NCI-H2081 (cell line): ENCODE measurements at regions not wholly inside any gene's neighbourhood (a gene's known extent, or its start where the extent isn't known, plus 50 kb on each side); places are given as distances from the start of the nearest gene placed in this dataset.
"Not testable (repeated sequence)": the region's sequence is repeated elsewhere in the genome, so short reads cannot be mapped to it uniquely, and the experiment has no call there.

Experiments
- DNase-seq, 2 experiments: peaks; one replicate each; lab custom pipeline; 2025; lab: John Stamatoyannopoulos, UW

DNA sequence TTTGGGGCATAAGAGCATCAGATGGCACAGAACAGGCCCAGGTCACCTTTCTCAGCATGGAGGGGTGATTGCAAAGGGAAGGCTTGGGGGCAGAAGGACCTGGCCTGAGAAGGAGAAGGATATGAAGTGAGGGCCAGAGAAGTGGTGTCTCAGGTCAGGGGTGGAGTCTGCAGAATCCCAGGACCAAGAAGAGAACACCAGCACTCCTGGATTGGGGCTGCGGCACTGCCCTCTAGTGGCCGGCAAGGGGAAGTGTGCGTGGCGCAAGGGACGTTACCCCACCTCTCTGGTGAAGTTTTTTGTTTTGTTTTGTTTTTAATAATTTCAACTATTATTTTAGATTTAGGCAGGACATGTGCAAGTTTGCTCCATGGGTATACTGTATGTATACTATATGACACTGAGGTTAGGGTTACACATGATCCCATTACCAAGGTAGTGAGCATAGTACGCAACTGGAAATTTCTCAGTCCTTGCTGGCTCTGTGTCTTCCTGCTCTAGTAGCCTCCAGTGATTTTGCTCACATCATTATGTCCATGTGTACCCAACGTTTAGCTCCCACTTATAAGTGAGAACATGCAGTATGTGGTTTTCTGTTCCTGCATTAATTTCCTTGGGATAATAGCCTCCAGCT, 1548.6 kb downstream of the EFNA5 start:
- DNase-seq: no peak

DNA sequence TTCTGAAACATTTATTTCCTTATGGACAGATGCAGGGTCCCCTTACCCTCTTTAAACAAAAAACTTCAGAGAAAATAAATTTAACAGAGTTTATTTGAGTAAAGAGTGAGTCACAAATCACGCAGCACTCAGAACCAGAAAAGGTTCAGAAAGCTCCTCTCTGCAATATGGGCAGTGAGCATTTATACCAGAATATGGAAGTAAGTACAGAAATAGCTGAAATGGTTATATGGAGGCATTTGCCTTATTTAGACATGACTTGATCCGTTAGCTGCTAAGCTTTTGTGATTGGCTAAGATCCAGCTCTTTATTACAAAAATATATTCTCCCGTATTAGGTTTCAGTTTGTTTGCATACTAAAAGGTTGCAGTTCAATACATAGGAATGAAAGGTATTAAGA, 1554.1 kb downstream of the EFNA5 start:
- DNase-seq: no peak

DNA sequence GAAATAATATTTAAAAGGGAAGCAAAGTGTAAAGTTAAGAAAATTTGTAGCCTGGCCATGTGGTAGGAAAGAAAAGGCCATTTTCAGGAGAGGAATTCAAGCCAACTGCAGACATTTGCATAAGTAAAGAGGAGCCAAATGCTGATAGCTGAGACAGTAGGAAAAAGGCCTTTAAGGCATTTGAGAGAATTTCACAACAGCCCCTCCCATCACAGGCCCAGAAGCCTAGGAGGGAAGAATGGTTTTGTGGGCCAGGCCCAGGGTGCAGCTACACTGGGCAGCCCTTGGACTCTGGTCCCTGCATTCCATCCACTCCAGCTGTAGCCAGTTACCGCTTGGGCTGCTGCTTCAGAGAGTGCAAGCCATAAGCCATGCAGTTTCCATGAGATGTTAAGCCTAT, 1556.8 kb downstream of the EFNA5 start:
- no peak for DNase-seq

DNA sequence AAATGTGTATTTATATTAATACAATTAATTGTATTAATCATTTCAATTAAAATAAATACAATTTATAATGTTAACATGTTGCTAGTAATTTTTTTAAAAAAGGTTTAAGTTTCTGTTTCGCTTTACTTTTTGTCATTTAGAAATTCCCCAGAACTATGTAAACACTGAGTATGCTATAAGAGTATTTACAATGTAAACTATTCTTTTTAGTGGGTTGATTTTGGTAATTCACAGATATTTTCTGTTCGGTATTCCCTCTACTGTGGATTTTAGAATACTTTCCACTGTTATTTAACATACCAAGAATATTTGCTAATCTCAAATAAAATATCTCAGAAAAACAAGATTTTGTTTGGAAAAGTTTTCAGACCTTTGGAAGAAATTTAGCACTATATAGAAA, 1564.4 kb downstream of the EFNA5 start:
- no peak for DNase-seq

DNA sequence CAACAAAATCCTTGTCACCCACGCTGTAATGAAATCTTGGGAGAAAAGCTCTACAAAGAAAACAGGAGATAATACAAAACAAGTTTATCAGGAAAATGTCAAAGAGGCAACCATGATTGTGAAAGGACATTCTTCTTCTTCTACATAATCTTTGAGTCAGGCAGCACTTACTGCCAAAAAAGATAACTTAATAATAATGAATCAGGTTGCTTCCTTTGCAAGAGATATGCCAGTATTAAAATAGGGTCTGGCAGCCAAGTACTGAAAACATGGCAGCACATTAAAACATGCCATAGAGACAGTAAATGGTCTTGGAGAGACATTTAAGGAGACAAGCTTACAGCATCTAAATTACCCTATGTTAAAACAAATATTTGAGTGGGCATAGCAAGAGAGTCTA, 1573.4 kb downstream of the EFNA5 start:
- peak in 1 of 2 experiments; percentile 11 for DNase-seq

DNA sequence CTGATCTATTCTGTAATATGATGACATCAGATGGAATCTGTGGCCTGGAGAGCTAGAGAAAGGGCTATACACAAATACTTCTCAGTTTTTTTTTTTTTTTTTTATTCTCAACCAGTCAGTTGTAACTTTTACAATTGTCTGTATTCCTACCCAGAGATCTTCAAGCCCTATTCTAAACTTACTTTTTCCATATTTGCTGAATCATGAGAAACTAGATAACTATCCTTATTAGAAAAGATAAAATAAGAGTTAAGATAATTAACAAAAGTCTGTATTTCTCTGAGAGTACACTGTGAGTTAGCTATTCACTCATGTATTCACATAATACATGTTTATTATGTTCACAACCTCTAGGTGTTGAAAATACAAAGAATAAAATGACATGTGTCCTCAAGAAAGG, 1575.9 kb downstream of the EFNA5 start:
- DNase-seq: no peak

DNA sequence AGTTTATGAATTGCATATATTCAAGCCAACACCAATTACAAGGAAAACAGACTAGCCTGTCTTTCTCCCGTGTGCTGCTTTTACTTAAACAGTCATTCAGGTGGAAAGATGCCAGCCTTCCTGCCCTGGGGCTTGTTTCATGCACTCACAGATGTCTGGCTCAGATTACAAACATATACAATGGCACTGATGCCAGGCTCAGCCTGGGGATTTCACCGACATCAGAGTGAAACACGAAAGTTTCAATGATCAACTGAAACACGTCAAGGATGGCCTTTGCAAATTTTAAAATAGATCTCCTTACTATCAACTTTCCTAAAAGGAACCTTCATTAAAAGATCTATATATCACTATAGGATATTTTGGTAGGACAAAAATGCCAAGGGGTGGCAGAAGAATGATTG, 1576.5 kb downstream of the EFNA5 start:
- peak; percentile 88 to 96 for DNase-seq

DNA sequence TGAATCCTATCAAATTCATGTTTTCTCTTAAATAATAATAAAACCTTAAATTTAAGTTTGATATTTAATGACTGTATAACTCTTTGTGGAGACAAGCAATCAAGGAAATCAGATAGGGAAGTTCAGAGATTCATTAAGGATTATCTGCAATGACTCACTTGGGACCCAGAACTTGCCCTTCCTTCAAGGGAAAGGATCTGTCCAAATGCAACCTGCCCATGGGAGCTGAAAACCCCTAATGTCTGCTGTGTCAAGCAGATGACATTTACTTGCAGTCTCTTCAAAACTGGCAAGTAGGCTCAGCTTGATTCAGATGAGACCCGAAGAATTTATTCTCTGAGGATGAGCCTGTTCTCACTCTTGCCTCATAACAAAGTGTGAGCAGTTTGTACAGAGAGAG, 1577.6 kb downstream of the EFNA5 start:
- DNase-seq: no peak

DNA sequence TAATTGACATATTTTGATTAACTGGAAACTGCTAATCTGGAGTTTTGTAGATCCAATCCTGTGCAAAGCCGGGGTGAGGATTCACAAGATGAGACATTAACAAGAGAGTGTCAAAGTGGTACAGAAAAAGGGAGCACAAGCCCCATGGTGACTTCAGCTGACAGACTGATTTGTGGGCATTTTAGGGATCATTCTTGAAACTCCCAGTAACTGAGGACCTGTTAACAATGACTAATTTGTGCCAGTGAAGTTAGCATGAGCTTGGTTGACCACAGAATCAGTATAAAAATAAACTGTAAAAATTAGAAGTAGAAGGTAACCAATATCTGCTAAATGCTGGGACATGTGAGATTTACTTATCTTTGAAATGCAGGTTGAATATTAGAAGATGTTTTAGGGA, 1578.3 kb downstream of the EFNA5 start:
- DNase-seq: no peak

DNA sequence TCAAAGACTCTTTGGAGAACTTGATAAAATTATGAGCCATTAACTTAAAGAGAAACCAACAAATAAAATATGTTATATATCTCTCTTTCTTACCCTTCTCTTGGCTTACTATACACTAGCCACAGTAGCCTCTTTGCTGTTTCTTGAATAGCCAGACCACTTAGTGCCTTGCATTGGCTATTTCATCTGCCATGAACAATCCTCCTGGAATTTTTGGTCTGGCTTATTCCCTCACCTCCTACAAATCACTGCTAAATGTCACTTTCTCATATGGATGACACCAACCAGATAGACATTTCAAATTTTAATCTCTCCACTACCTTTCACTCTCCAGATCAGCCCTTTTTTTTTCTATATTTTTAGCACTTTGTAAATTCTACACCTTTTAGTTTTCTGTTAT, 1581.7 kb downstream of the EFNA5 start:
- DNase-seq: no peak

DNA sequence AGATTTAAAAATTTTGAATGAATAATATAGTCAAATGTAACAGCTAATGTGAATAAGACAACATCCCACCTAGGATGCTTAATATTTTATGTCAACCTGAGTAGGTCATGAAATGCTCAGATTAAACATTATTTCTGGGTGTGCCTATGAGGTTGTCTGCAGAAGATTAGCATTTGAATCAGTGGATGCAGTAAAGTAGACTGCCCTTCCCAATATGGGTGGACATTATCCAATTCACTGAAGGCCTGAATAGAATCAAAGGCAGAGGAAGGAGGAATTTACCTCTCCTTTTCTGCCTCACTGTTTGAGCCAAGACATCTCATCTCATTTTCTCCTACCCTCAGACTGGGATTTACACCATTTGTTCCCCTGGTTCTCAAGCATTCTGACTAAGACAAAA, 1582.3 kb downstream of the EFNA5 start:
- DNase-seq: no peak

DNA sequence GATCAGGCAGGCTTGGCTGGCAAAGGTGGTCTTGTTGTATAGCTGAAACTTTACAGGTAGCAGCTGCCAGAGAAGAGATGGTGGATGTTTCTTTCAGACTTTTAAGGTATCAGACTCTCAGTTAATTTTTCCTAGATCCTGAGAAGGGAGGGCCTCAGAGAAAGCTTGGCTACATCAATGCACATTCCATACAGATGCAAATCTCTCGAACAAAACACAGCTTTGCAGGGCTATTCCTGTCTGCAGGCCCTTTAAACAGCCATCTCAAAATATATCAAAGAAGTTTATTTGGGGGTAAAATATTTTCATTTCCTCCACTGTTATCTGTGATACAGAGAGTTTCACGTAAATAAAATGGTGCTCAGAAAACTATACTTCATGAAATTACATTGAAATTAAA, 1584.4 kb downstream of the EFNA5 start:
- DNase-seq: no peak

DNA sequence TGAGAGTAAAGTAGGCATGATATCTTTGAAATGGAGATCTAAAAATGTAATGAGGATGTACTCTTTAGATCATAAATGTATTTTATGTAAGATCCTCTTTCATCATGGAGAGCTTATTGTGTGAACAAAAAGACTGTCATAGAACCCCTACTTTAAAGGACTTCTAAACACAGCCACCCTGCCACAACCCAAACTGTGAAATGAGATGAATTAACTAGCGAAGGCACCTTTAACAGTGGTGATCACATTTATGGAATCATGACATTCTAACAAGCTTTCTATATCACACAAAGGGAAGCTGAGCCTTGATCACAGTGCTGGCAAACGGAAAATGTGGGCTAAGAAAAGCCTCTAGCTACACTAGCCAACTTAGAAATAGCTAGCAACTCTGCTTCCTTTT, 1585.2 kb downstream of the EFNA5 start:
- no peak for DNase-seq

DNA sequence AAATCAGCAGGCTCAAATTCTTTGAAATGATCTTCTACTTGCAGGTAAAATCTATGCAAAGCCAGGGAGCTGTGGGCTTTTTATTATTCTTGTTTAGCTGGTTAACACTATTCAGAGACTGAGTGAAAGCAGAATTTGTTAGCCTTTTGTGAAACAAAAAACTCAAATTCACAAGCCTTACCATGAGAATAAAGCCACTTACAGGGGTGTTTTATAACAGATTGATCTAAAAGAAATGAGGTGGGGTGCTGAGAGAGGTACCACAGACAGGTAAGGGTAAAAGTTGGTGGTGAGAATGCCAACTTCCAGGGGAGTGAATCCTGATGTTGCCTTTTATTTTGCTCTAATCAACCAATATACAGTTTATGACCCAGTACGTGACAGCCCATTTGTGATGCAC, 1585.6 kb downstream of the EFNA5 start:
- DNase-seq: no peak

DNA sequence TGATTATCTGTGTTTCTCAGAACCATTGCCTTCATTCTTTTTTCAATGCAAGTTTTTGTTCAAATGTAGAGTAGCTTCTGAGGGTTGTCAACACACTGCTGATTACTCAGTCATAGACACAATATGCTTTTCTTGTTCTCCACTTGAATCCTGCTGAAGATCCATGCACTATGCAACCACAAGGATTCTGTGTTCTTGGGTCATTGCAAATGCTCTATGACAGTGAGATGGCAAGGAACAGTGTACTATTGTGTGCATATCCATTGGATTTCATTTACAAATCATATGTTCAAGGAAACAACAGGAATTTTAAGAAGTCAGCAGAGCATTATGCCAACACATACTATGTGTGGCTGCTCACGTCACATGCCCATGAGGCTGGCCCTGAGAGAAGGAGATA, 1590.2 kb downstream of the EFNA5 start:
- no peak for DNase-seq

DNA sequence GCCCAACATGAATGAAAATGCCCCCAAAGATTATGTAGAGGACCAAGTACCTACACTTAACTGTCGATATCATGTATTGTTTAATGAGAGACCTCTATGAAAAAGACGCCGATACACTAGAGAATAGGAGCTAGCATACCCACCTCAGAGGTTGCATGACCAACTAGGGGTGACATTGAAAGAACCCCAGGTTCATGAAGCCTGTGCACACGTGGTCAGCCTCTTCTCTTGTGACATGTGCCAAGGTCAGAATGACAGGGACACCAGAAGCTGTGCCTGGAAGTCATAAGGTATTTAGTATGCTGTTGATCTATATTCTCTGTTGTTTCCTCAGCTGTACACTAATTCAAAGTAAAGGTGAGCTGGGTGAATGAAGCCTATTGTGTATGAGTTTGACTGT, 1594.1 kb downstream of the EFNA5 start:
- no peak for DNase-seq

DNA sequence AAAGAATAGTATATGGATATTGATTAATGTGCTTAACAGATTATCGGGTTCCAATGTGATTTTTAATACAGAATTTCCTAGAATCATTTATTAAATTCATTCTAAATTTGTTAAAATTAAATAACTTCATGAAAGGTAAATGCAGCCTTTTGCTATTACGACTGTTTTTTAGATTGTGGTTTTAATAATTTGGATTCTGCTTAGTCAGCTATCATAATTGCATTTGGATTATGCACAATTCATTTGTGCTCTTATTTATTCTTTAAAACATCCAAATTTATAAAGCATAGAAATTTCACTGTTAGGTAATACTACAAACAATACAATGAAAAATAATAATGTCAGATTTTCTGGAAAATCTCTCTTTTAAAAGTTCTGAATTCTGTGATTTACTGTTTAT, 1598.5 kb downstream of the EFNA5 start:
- DNase-seq: no peak

DNA sequence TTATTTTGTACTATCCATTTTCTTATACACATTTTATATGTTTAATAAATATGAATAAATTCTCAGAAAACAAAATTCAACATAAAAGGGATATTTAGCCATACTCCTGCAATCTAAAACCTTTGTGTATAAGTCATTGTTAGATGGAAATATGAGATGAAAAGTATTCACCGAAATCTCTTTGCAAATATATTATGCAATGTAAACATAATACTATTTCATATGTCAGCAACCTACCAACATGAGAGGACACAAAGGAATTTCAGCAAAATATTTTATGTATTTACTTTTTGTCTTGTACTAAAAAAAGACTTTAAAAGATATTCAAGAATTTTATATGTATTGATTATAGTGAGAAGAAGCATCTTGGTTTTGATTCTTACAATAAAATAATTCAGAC, 1623.4 kb downstream of the EFNA5 start:
- DNase-seq: no peak

DNA sequence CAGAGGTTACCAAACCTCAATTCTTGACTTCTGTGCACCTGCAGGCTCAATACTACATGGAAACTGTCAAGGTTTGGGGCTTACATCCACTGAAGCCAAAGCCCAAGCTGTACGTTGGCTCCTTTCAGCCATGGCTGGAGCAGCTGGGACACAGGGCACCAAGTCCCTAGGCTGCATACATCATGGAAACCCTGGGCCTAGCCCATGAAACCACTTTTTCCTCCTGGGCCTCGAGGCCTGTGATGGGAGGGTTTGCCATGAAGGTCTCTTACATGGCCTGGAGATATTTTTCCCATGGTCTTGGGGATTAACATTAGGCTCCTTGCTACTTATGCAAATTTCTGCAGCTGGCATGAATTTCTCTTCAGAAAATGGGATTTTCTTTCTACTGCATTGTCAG, 1638.7 kb downstream of the EFNA5 start:
- not testable (repeated sequence) for DNase-seq

DNA sequence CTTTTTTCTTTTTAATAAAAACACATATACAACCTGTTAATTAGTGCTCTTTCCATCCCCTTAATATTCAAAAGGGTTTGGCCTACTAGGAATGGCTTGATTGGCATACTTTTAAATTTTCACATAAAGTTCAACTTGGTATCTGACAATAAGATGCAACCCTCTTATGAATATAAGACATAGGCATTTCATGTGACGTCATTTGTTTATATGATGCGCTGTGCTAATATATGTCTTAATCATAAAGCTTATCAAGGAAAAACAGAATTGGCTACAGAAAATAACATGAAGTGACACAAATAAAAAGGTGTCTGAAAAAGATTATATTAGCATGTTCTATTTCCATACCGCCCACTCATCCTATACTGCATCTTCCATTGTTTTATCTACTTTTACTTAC, 1642.4 kb downstream of the EFNA5 start:
- no peak for DNase-seq

DNA sequence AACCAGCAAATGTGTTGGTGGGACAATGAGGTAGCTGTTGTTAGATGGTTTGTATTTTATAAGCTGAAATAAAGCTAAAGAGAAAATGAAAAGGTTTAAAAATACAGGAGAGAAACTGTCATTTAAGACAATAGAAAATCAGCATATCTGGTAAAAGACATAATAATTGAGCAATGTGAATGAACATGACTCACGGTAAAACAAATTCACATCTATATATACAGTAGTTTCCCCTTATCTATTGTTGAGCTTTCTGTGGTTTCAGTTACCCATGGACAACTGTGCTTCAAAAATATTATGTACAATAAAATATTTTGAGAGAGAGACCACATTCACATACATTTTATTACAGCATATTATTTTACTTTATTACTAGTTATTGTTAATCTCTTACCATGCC, 1649.8 kb downstream of the EFNA5 start:
- DNase-seq: no peak

DNA sequence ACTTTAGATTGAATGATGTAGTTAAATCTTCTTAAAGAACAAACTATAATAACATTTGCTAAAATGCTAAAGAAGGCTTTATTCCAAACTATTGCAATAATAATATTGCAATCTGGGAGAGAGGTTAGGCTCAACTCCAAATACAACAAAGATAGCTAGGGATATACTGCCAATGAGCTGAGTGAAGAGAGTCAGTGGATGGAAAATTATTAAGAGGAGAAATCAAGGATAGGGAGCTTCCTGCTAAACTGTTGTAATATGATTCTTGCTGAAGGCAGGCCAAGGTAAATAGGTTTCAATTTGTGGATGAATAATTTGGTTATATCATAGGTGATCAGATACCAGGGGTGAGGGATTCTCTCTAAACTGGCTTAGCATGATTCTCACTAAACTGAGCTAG, 1651.5 kb downstream of the EFNA5 start:
- DNase-seq: peak in 1 of 2 experiments; percentile 9

DNA sequence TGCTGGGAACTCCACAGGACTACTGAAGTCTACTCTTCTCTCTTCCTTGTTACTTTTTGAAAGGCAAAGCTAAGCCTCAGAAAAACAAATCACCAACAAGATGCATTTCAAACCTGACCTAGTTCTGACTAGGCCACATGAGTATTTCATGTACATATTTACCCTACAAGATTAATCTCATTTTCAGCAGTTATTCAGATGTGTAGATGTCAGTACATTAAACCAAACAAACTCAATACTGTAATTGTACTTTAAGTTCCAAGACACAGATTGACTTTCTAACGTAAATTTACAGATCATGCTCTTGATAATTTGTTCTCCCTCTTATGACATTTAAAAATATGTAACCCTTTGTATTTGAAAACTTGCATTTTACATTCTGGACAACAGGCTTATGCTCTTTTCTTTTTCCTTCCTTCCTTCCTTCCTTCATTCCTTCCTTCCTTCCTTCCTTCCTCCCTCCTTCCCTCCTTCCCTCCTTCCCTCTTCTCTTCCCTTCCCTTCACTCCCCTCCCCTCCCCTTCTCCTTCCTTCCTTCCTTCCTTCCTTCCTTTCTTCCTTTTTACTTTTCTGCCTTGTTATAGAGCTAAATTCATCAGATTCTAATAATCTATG, 1653.4 kb downstream of the EFNA5 start:
- DNase-seq: no peak

DNA sequence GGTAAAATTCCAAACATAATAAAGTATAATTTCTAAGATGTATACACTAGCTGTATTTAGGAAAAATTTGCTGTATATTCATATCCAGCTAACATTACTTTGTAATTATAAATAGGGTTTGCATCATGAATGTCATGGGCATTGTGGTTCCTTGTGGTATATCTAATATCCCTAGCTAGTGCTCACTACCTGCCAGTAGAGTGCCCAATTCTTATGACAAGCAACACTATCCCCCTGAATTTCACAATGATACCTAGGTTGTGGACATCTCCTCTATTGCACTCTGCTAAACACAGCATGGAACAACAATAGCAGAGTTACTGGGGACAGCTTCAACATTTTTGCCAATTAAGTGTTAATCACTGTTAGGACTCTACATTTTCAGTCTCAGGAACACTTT, 1656.5 kb downstream of the EFNA5 start:
- no peak for DNase-seq
